K562 (cell line): ENCODE measurements at regions not wholly inside any gene's neighbourhood (a gene's known extent, or its start where the extent isn't known, plus 50 kb on each side); places are given as distances from the start of the nearest gene placed in this dataset.

Experiments
- ATAC-seq: fragments of 200-7000 bp; cut with Tn5 transposase; 3 replicates; pipeline ENCODE4 v1.9.1; 2020; ENCODE audit warnings: moderate library complexity
- BruUV-seq: library from RNA; stranded (reverse); fragments of 400-500 nt; replicated peaks from 2 replicates; lab custom pipeline; 2021; lab: Mats Ljungman, UMichigan
- CTCF ChIA-PET: fragments of 300-600 bp; formaldehyde crosslinking; extraction: SDS; loops from one replicate; lab custom pipeline; 2021; ENCODE audit warnings: low intra/inter-chr PET ratio; lab: Yijun Ruan, JAX
- POLR2A ChIA-PET: fragments of 300-600, 350-650 bp; sonication (Branson Sonifier 250); formaldehyde crosslinking; extraction: SDS; loops from one replicate; lab custom pipeline; 2021; ENCODE audit warnings: antibody characterized with exemption, inconsistent platforms; lab: Yijun Ruan, JAX
- DNase-seq, 4 experiments: peaks; one replicate each; pipeline versions ENCODE4 v3.0.0 to v3.0.0-alpha.2; 2011 to 2018; ENCODE audit warnings: low spot score in 3 of 4, mixed read lengths in 3 of 4; ENCODE audit errors: extremely low read depth in 1 of 4
- FAIRE-seq: peaks from 2 replicates; lab custom pipeline; 2011; peaks lifted over from hg19 to GRCh38; lab: Jason Lieb, UNC
- H2AFZ ChIP-seq: 2 replicates; pipeline ENCODE4 v1.6.0; 2011; ENCODE audit warnings: low read depth, low read length, control low read depth, inconsistent platforms
- H3K27ac ChIP-seq: fragments of 200-600 bp; 3 replicates; pipeline ENCODE4 v1.8.0; 2011; ENCODE audit warnings: low read depth, mild to moderate bottlenecking, control low read depth, inconsistent platforms, low read length, moderate library complexity, mixed read lengths; ENCODE audit errors: extremely low read depth
- H3K27me3 ChIP-seq, 2 experiments: fragments of 300-600 bp in 1 of 2; 2 replicates in 1 of 2; 3 replicates in 1 of 2; pipeline versions ENCODE4 v1.6.0 to v1.8.0; 2011; ENCODE audit warnings: inconsistent platforms in 2 of 2, low read length in 2 of 2, mild to moderate bottlenecking in 1 of 2, mixed read lengths in 1 of 2, moderate library complexity in 1 of 2; ENCODE audit not compliant: control insufficient read depth in 2 of 2, insufficient read depth in 2 of 2
- H3K36me3 ChIP-seq: fragments of 300-600 bp; 3 replicates; pipeline ENCODE4 v1.8.0; 2011; ENCODE audit warnings: mild to moderate bottlenecking, low read length, inconsistent platforms; ENCODE audit not compliant: control insufficient read depth, insufficient read depth
- H3K4me1 ChIP-seq, 2 experiments: fragments of 200-600 bp in 1 of 2; replicated peaks in 1 of 2; 2 replicates in 1 of 2; 3 replicates in 1 of 2; pipeline versions ENCODE4 v1.5.1 to v1.8.0; 2011; ENCODE audit warnings: inconsistent platforms in 2 of 2, low read length in 2 of 2, mild to moderate bottlenecking in 1 of 2, mixed read lengths in 1 of 2, moderate library complexity in 1 of 2; ENCODE audit not compliant: control insufficient read depth in 2 of 2, insufficient read depth in 2 of 2
- H3K4me2 ChIP-seq: 2 replicates; pipeline ENCODE4 v1.6.1; 2011; ENCODE audit warnings: low read length, control low read depth, inconsistent platforms, mixed read lengths; ENCODE audit not compliant: insufficient read depth
- H3K4me3 ChIP-seq: fragments of 200-600 bp; sonication (generic), shearing (Covaris generic); 2 replicates; pipeline ENCODE4 v1.5.1; 2016; ENCODE audit warnings: control low read depth, inconsistent platforms
- H3K79me2 ChIP-seq: fragments of 200-600 bp; 3 replicates; pipeline ENCODE4 v1.8.0; 2011; ENCODE audit warnings: low read length, inconsistent platforms; ENCODE audit not compliant: control insufficient read depth, insufficient read depth
- H3K9ac ChIP-seq, 2 experiments: 2 replicates each; pipeline versions ENCODE4 v1.6.0 to v1.6.1; 2011; ENCODE audit warnings: low read depth in 2 of 2, low read length in 2 of 2, control low read depth in 1 of 2, inconsistent platforms in 1 of 2, mild to moderate bottlenecking in 1 of 2, mixed read lengths in 1 of 2; ENCODE audit not compliant: insufficient read depth in 1 of 2
- H3K9me1 ChIP-seq: one replicate; pipeline ENCODE4 v1.6.0; 2011; ENCODE audit warnings: inconsistent platforms, mild to moderate bottlenecking, low read length, moderate library complexity; ENCODE audit not compliant: control insufficient read depth, insufficient read depth
- H3K9me3 ChIP-seq: replicated peaks from 2 replicates; pipeline ENCODE4 v1.5.1; 2011; ENCODE audit warnings: low read depth, low read length, inconsistent platforms; ENCODE audit not compliant: control insufficient read depth, insufficient read depth
- H4K20me1 ChIP-seq: replicated peaks from 2 replicates; pipeline ENCODE4 v1.6.1; 2011; ENCODE audit warnings: low read length, inconsistent platforms, mixed read lengths; ENCODE audit not compliant: control insufficient read depth, insufficient read depth
- EHMT2 ChIP-seq: fragments of 450-650 bp; IDR thresholded peaks from 2 replicates; pipeline ENCODE4 v1.6.1; 2018; ENCODE audit warnings: antibody characterized with exemption
- FOXK2 ChIP-seq, 2 experiments: fragments of 450-650 bp; IDR thresholded peaks in 1 of 2; conservative IDR thresholded peaks in 1 of 2; 2 replicates each; pipeline ENCODE4 v1.6.1; 2016; ENCODE audit warnings: low read depth in 2 of 2, mild to moderate bottlenecking in 1 of 2
- HSF4 ChIP-seq: fragments of 250-450 bp; sonication (Bioruptor Pico); IDR thresholded peaks from 2 replicates; pipeline ENCODE4 v2.1.2; 2022; ENCODE audit warnings: mild to moderate bottlenecking, moderate library complexity, borderline replicate concordance
- NR3C1 ChIP-seq: sonication (generic); formaldehyde crosslinking; IDR thresholded peaks from 2 replicates; pipeline ENCODE4 v1.8.1; 2022; ENCODE audit warnings: missing genetic modification reagents
- RBM39 ChIP-seq: fragments of 200-400 bp; formaldehyde crosslinking; optimal IDR thresholded peaks from 2 replicates; pipeline ENCODE3; 2018; ENCODE audit warnings: low read depth, low read length
- SAFB2 ChIP-seq: fragments of 200-400 bp; formaldehyde crosslinking; IDR thresholded peaks from 2 replicates; pipeline ENCODE4 v1.6.1; 2018; ENCODE audit warnings: borderline replicate concordance, low read length, low read depth, moderate library complexity; ENCODE audit not compliant: severe bottlenecking
- SIN3A ChIP-seq, 2 experiments: fragments of 150-350 bp in 1 of 2; IDR thresholded peaks; 2 replicates each; pipeline ENCODE4 v1.6.1; 2011 to 2016; ENCODE audit warnings: borderline replicate concordance in 2 of 2, low read depth in 2 of 2, low read length in 2 of 2, mild to moderate bottlenecking in 2 of 2, moderate library complexity in 2 of 2; ENCODE audit not compliant: control insufficient read depth in 1 of 2
- ZNF165 ChIP-seq: fragments of 250-450 bp; sonication (Bioruptor Pico); IDR thresholded peaks from 2 replicates; pipeline ENCODE4 v1.4.0; 2020; ENCODE audit warnings: borderline replicate concordance
- ZNF184 ChIP-seq: sonication (generic); formaldehyde crosslinking; IDR thresholded peaks from 2 replicates; pipeline ENCODE4 v1.5.0; 2020; ENCODE audit warnings: missing genetic modification reagents
- ZNF644 ChIP-seq: fragments of 200-800 bp; sonication (Bioruptor generic); IDR thresholded peaks from 2 replicates; pipeline ENCODE4 v1.6.1; 2016; ENCODE audit warnings: low read depth, missing genetic modification characterization, missing compliant biosample characterization
- WGBS: fragments of 100-300 bp; shearing (Covaris generic); methylation state at CpG from one replicate; pipeline ENCODE4 v1.1.6; 2016; ENCODE audit warnings: low coverage, mixed read lengths; ENCODE audit not compliant: insufficient coverage; ENCODE audit errors: missing lambda C conversion rate; 5-methylcytosine and 5-hydroxymethylcytosine counted together
- in situ Hi-C: fragments of 300-500 bp; cut with MboI; formaldehyde crosslinking; loops from 4 replicates; pipeline ENCODE4 v1.15.0; 2018; ENCODE audit warnings: inconsistent platforms, mixed read lengths
- intact Hi-C: fragments of 100-400 bp; cut with micrococcal nuclease; formaldehyde crosslinking; loops from 2 replicates; pipeline ENCODE4 v1.14.2; 2022

DNA sequence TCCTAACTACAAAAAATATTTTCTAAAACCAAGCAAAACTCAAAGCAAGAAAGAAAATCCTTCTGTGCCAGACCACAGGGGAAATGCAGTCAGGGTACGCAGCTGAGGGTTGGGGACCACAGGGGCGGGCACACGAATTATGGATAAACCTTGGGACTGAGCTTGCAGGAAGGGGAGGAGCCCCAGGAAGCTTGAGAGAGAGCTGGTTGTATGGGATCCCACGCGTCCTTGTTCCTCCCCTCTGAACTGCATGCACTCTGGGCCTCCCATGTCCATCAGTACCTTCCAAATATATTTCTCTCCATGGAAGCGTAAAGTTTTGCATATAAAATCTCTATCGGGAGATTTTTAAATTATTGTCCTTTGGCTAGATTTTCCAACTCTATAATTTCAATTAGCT is 673.4 kb downstream of the TBC1D22A start:
- TF ChIP-seq SIN3A (IDR thresholded peaks at IDR 0.05; ENCODE audit: borderline replicate concordance in 2 of 2, control insufficient read depth in 1 of 2, low read depth in 2 of 2, low read length in 2 of 2) (no peak), HSF4 (no peak), SAFB2 (no peak), NR3C1 (CRISPR knock-in tag) (no peak), RBM39 (no peak), ZNF644 (tag) (no peak), ZNF184 (CRISPR knock-in tag) (no peak), ZNF165 (CRISPR knock-in tag) (no peak), EHMT2 (no peak), FOXK2 (conservative IDR thresholded peaks at IDR 0.05 in 1 of 2, IDR thresholded peaks at IDR 0.05 in 1 of 2; ENCODE audit: low read depth in 2 of 2) (no peak)

More for the DNA sequence above, 673.4 kb downstream of the TBC1D22A start:
- no peaks in the 10 kb centered on the region for H3K79me2 ChIP-seq
- no peaks in the 10 kb centered on the region for H4K20me1 ChIP-seq
- no peak for FAIRE-seq
- intact Hi-C loops, result no loop called here
- WGBS, result 11% methylated on average over 2 of the region's 7 CpGs
- H3K4me2 ChIP-seq, result no peak overlapping the region
- ATAC-seq, result no peak
- ChIA-PET POLR2A (no interaction called here), CTCF (no interaction called here)
- H3K4me1 ChIP-seq, result no peaks in the 10 kb centered on the region
- H3K9me3 ChIP-seq, result no peaks in the 10 kb centered on the region
- H3K36me3 ChIP-seq, result no peaks in the 10 kb centered on the region
- no peaks in the 10 kb centered on the region for H3K9me1 ChIP-seq
- H3K27ac ChIP-seq, result no peak overlapping the region
- H3K9ac ChIP-seq, result no peak overlapping the region
- in situ Hi-C loops, result no loop called here
- H3K27me3 ChIP-seq, result peaks cover 0 to 12% of the 10 kb centered on the region in 2 experiments; a peak in 2 of 5 replicates
- DNase-seq, result no peak
- no TSS peak for BruUV-seq
- no peak overlapping the region for H3K4me3 ChIP-seq
- no peak overlapping the region for H2AFZ ChIP-seq
